HCT116 (cell line): ENCODE measurements at regions not wholly inside any gene's neighbourhood (a gene's known extent, or its start where the extent isn't known, plus 50 kb on each side); places are given as distances from the start of the nearest gene placed in this dataset.

Experiments
- CTCF ChIP-seq, 3 experiments: fragments of 200-600 bp in 1 of 3; sonication (generic) in 1 of 3; IDR thresholded peaks in 2 of 3; conservative IDR thresholded peaks in 1 of 3; 2 replicates each; pipeline ENCODE4 v1.5.1; 2012 to 2017; ENCODE audit warnings: low read depth in 2 of 3, low read length in 2 of 3, antibody characterized with exemption in 1 of 3, borderline replicate concordance in 1 of 3, control low read depth in 1 of 3, mild to moderate bottlenecking in 1 of 3, mixed read lengths in 1 of 3, mixed run types in 1 of 3, moderate library complexity in 1 of 3; ENCODE audit not compliant: insufficient read depth in 1 of 3
- ELF1 ChIP-seq: IDR thresholded peaks from 2 replicates; pipeline ENCODE4 v1.6.1; 2012; ENCODE audit warnings: low read depth, borderline replicate concordance
- EZH2 ChIP-seq: fragments of 200-600 bp; sonication (generic); IDR thresholded peaks from 2 replicates; pipeline ENCODE4 v1.6.1; 2017; ENCODE audit warnings: antibody characterized with exemption, mixed run types
- EZH2phosphoT487 ChIP-seq: fragments of 200-600 bp; IDR thresholded peaks from 2 replicates; pipeline ENCODE4 v1.6.1; 2018; ENCODE audit warnings: antibody characterized with exemption, borderline replicate concordance
- POLR2A ChIP-seq: IDR thresholded peaks from 2 replicates; pipeline ENCODE4 v1.7.0; 2011; ENCODE audit warnings: borderline replicate concordance; ENCODE audit not compliant: insufficient read depth, insufficient read length; ENCODE audit errors: extremely low read depth
- POLR2AphosphoS5 ChIP-seq: IDR thresholded peaks from 2 replicates; pipeline ENCODE4 v1.6.1; 2011; ENCODE audit warnings: mild to moderate bottlenecking, low read depth, low read length, moderate library complexity

DNA sequence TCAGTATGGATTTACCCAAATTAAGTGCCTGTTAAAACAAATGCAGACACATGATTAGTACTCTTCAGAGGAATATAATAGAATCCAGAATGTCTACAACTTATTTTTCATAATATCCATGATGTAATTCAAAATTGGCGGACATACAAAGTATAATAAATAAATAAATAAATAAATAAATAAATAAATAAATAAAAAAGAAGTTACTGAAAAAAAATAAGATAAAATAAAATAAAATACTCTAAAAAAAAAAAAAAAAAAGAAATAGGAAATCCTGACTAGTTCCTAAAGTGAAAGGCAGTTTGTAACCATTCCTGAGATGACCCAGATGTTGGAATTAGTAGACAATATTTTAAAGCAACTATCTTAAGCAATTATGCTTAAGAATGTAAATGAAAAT, 219.0 kb upstream of the SPAG17 start:
- no peak for TF ChIP-seq ELF1
- TF ChIP-seq POLR2A, result no peak
- no peak for TF ChIP-seq POLR2AphosphoS5
- no peak for TF ChIP-seq CTCF (IDR thresholded peaks at IDR 0.05 in 2 of 3, conservative IDR thresholded peaks at IDR 0.05 in 1 of 3; ENCODE audit: borderline replicate concordance in 1 of 3, insufficient read depth in 1 of 3, low read depth in 2 of 3, low read length in 2 of 3)
- no peak for TF ChIP-seq EZH2phosphoT487
- no peak for TF ChIP-seq EZH2
